Superior temporal gyrus (tissue), 1 donor: ENCODE measurements at regions not wholly inside any gene's neighbourhood (a gene's known extent, or its start where the extent isn't known, plus 50 kb on each side); places are given as distances from the start of the nearest gene placed in this dataset.
A peak's percentile ranks its signal among the peaks of the same experiment; 100 is the strongest.

Experiments
- DNase-seq: peaks from one replicate; pipeline ENCODE4 v3.0.0-alpha.2; 2016; ENCODE audit errors: extremely low spot score

- no peak for DNase-seq
Observed at GRCh38 chr3:56867671-56868070, 65.9 kb upstream of the ARHGEF3 start.

DNA sequence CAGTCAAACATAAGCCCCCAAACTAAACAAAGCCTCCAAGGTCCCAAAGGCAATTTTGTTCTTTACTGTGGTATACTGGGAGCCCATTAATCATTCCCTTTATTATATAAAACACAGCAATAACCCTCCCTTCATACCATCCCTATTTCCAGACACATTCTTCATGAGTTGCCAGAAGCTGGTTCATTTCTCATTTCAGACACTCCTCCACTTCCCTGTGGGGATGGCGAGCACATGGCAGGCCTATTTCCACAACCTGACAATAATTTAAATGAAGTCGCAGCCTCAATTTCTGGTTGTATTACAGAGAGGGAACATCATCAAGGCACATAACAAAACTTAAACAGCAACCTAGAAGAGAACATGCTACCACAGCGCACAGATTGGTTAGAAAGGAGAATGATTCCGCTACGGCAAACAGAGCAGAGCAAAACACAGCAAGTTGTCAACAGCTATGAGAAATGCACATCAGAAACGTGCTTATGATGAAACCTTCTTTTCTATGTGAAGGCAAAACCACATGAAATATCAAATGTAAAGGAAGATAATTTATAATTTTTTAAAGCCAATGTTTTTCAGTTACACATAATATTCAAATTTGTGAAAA lies 63.3 kb upstream of the ARHGEF3 start:
- no peak for DNase-seq

- no peak for DNase-seq
Observed at GRCh38 chr3:56864090-56864489, 62.3 kb upstream of the ARHGEF3 start.

GRCh38 chr3:56862352-56863062 lies 60.8 kb upstream of the ARHGEF3 start:
- peak; percentile 69 for DNase-seq

GRCh38 chr3:56861511-56861910 lies 59.8 kb upstream of the ARHGEF3 start:
- DNase-seq: no peak

DNA sequence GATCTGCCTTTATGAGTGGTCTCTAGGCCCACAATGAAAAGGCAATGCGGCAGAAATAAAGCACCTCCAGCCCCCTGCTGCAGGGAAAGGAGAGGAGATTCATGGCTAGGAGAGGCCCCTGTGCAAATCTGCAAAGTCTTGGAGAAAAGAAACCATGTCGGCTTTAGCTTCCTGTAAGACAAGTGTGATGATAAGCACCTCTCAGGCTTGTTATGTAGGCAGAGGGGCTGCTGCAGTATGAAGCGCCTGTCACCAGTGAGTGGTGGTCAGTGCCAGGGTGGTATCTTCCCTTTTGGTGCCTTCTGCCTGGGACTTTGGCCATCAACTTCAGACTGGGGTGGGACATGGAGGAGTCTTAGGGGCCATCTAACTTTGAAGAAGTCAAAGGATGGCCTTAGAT lies 59.2 kb upstream of the ARHGEF3 start:
- DNase-seq: no peak

GRCh38 chr3:56860351-56860750 lies 58.6 kb upstream of the ARHGEF3 start:
- no peak for DNase-seq

GRCh38 chr3:56858331-56858730 lies 56.6 kb upstream of the ARHGEF3 start:
- DNase-seq: no peak

DNA sequence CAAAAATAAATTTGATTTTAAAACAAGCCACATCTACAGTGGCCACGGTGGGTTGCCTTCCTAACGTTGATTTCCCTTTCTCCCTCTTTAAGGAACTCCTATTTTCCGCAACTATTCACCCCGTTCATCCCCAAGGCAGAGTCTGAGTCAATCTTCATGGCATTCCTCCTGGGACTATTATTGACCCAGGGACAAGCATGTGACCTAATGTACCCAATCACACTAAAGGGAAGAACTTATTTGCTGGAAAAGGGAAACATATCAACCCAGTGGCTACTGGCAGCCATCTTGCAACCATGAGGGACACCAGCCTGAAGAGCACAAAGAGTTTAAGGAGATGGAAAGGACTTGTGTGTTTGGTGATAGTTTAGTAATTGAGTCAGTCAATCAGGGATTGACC lies 55.4 kb upstream of the ARHGEF3 start:
- no peak for DNase-seq

- no peak for DNase-seq
Observed at GRCh38 chr3:56856752-56857151, 55.0 kb upstream of the ARHGEF3 start.

DNA sequence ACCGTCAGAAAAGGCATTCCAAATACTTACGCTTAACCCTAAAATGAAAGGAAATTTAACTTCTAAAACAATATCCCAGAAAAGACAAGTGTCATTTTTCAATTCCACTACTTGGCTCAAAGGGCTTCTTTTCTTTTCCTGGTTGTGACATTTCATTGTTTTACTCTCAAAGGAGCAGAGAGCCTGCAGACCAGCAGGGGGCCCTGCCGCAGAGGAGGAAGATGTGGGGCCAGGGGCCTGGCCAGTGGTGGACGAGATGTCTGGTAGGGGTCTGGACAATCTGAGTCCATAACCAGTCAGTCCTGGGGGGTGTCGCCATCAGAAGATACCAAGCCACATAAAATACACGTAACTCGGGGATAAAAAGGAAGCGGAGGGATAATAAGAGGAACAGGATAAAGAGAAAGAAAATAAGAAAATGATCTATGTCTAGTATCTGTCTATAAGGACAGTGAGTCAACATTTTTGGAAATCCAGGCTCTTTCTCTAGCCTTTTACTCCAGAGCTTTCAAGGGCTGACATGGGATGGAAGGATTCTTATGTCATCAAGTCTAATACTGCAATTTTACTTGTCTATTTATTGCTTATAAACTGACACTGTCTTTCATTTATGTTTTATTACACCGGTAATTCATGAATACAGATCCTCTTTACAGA lies 54.2 kb upstream of the ARHGEF3 start:
- peak; percentile 87 for DNase-seq

GRCh38 chr3:56854856-56855611 lies 53.3 kb upstream of the ARHGEF3 start:
- DNase-seq: no peak

DNA sequence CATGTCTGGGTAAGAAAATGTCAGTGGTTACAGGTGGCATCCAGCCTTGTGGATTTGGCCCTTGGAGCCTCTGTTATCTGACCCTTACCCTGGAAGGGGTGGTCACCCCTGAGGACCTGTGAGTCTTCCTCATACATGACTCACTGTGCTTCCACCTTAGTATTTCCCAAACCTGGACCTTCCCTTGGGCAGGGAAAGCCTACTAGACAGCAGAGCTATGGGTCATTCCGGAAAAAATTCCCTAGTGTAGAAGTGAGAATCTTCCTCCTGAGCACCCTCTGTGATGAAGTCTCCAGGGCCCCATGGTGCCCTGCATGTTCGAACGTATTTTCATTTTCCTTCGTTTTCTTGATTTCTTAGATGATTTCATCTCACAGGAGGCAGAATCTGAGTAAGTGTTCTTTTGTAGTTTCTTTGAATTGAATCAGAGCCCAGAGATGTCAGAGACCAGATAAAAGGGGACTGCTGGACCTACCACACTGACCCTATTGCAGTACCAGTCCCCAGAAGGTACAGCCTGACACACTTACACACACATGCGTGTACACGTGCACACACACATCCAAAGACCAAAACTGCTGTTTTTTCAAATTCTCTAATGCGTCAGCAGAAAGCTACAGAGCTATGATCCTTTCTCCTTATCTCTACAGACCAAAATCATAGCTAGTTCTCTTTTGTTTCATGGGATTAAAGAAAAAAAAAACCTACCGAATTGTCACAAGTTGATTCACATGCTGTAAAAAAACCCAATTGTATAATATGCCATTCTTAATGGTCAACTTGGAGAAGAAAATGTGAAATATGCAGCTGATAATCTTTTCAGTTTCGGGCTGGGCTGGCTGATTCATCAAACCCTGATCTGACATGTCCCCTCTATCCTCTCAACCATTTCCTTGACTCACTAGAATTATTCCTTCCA lies 50.5 kb upstream of the ARHGEF3 start:
- no peak for DNase-seq
